ENCODE measurements at regions not wholly inside any gene's neighbourhood (a gene's known extent, or its start where the extent isn't known, plus 50 kb on each side); places are given as distances from the start of the nearest gene placed in this dataset.
"Not testable (repeated sequence)": the region's sequence is repeated elsewhere in the genome, so short reads cannot be mapped to it uniquely, and the experiment has no call there.

- not testable (repeated sequence) for DNase-seq (ENCODE audit: low spot score)
Measured at GRCh38 chrX:85529141-85529540, 149.7 kb upstream of the POF1B start.

GRCh38 chrX:85517994-85518718 lies 138.7 kb upstream of the POF1B start:
- no peak for DNase-seq (ENCODE audit: low spot score)

GRCh38 chrX:85516131-85516530 lies 136.7 kb upstream of the POF1B start:
- DNase-seq (ENCODE audit: low spot score): no peak

GRCh38 chrX:85506871-85507270 lies 127.4 kb upstream of the POF1B start:
- no peak for DNase-seq (ENCODE audit: low spot score)

GRCh38 chrX:85505801-85506200 lies 126.3 kb upstream of the POF1B start:
- DNase-seq (ENCODE audit: low spot score): no peak

GRCh38 chrX:85504381-85504780 lies 124.9 kb upstream of the POF1B start:
- no peak for DNase-seq (ENCODE audit: low spot score)

- DNase-seq (ENCODE audit: low spot score): no peak
Measured at GRCh38 chrX:85503258-85504158, 124.0 kb upstream of the POF1B start.

- no peak for DNase-seq (ENCODE audit: low spot score)
Measured at GRCh38 chrX:85501349-85501748, 121.9 kb upstream of the POF1B start.

- no peak for DNase-seq (ENCODE audit: low spot score)
Measured at GRCh38 chrX:85499400-85499799, 119.9 kb upstream of the POF1B start.

- DNase-seq (ENCODE audit: low spot score): no peak
Measured at GRCh38 chrX:85493821-85494220, 114.4 kb upstream of the POF1B start.

- no peak for DNase-seq (ENCODE audit: low spot score)
Measured at GRCh38 chrX:85454295-85454694, 74.8 kb upstream of the POF1B start.

GRCh38 chrX:85444613-85445012 lies 65.1 kb upstream of the POF1B start:
- no peak for DNase-seq (ENCODE audit: low spot score)

Data from RKO (cell line).